H1 (cell line): ENCODE measurements at regions not wholly inside any gene's neighbourhood (a gene's known extent, or its start where the extent isn't known, plus 50 kb on each side); places are given as distances from the start of the nearest gene placed in this dataset.

Experiments
- CTCF ChIA-PET: fragments of 300-600 bp; sonication (Branson Sonifier 250); formaldehyde crosslinking; loops from one replicate; lab custom pipeline; 2021; ENCODE audit not compliant: partially characterized antibody; lab: Charles Lee
- POLR2A ChIA-PET: fragments of 300-600 bp; sonication (Branson Sonifier 250); formaldehyde crosslinking; loops from one replicate; lab custom pipeline; 2021; ENCODE audit warnings: inconsistent platforms; ENCODE audit not compliant: partially characterized antibody; lab: Charles Lee
- DNase-seq, 2 experiments: peaks; one replicate each; pipeline versions ENCODE4 v3.0.0 to v3.0.0-alpha.2; 2010 to 2022; ENCODE audit warnings: low spot score in 2 of 2, low read depth in 1 of 2, mixed read lengths in 1 of 2
- FAIRE-seq: peaks from 2 replicates; lab custom pipeline; 2011; peaks lifted over from hg19 to GRCh38; lab: Jason Lieb, UNC
- H2AFZ ChIP-seq: 2 replicates; pipeline ENCODE4 v1.8.1; 2012; ENCODE audit warnings: low read length, inconsistent platforms
- H2AK5ac ChIP-seq: 2 replicates; pipeline ENCODE4 v1.6.1; 2013; ENCODE audit warnings: low read depth, low read length
- H2BK120ac ChIP-seq: replicated peaks from 2 replicates; pipeline ENCODE3; 2013; ENCODE audit warnings: low read depth, low read length, inconsistent platforms
- H2BK12ac ChIP-seq: 2 replicates; pipeline ENCODE4 v1.6.1; 2013; ENCODE audit warnings: low read depth, low read length
- H2BK15ac ChIP-seq: 2 replicates; pipeline ENCODE4 v1.6.1; 2013; ENCODE audit warnings: low read length
- H2BK20ac ChIP-seq: 2 replicates; pipeline ENCODE4 v1.6.1; 2013; ENCODE audit warnings: low read length
- H2BK5ac ChIP-seq: 2 replicates; pipeline ENCODE4 v1.6.1; 2013; ENCODE audit warnings: low read depth, low read length
- H3K14ac ChIP-seq: 2 replicates; pipeline ENCODE4 v1.6.1; 2013; ENCODE audit warnings: inconsistent platforms; ENCODE audit not compliant: insufficient read length
- H3K18ac ChIP-seq: 2 replicates; pipeline ENCODE4 v1.6.1; 2013; ENCODE audit warnings: low read length; ENCODE audit errors: extremely low read depth
- H3K23ac ChIP-seq: 2 replicates; pipeline ENCODE4 v1.6.1; 2013; ENCODE audit warnings: inconsistent platforms; ENCODE audit not compliant: insufficient read length
- H3K23me2 ChIP-seq: 2 replicates; pipeline ENCODE4 v1.6.1; 2013; ENCODE audit warnings: low read depth, low read length
- H3K27ac ChIP-seq: 2 replicates; pipeline ENCODE4 v1.6.1; 2011; ENCODE audit warnings: low read depth, low read length, inconsistent platforms
- H3K27me3 ChIP-seq, 4 experiments: replicated peaks in 1 of 4; 1 replicate in 1 of 4; 2 replicates in 3 of 4; pipeline versions ENCODE4 v1.6.1 to v1.8.1; 2011 to 2013; ENCODE audit warnings: low read length in 3 of 4, mild to moderate bottlenecking in 3 of 4, inconsistent platforms in 2 of 4, mixed read lengths in 2 of 4, moderate library complexity in 1 of 4; ENCODE audit not compliant: control insufficient read depth in 3 of 4, insufficient read depth in 3 of 4; ENCODE audit errors: extremely low read depth in 1 of 4
- H3K36me3 ChIP-seq, 4 experiments: 2 replicates each; pipeline versions ENCODE4 v1.6.1 to v1.8.1; 2011 to 2013; ENCODE audit warnings: mild to moderate bottlenecking in 4 of 4, low read length in 3 of 4, moderate library complexity in 2 of 4, control low read depth in 1 of 4, inconsistent platforms in 1 of 4; ENCODE audit not compliant: insufficient read depth in 4 of 4, control insufficient read depth in 2 of 4
- H3K4ac ChIP-seq: replicated peaks from 2 replicates; pipeline ENCODE3; 2013; ENCODE audit warnings: low read length, low read depth, mixed read lengths, inconsistent platforms; ENCODE audit not compliant: insufficient read length
- H3K4me1 ChIP-seq, 4 experiments: replicated peaks in 1 of 4; 1 replicate in 1 of 4; 2 replicates in 3 of 4; pipeline versions ENCODE4 v1.6.1 to v1.8.1; 2011 to 2013; ENCODE audit warnings: low read length in 3 of 4, inconsistent platforms in 2 of 4, mixed read lengths in 1 of 4; ENCODE audit not compliant: insufficient read depth in 4 of 4, control insufficient read depth in 3 of 4
- H3K4me2 ChIP-seq, 2 experiments: 2 replicates each; pipeline versions ENCODE4 v1.6.1 to v1.8.1; 2011 to 2013; ENCODE audit warnings: low read depth in 2 of 2, low read length in 2 of 2, control low read depth in 1 of 2, inconsistent platforms in 1 of 2, mild to moderate bottlenecking in 1 of 2; ENCODE audit not compliant: insufficient read depth in 1 of 2
- H3K4me3 ChIP-seq, 4 experiments: fragments of 200-600, 300-600 bp in 1 of 4; sonication (generic), shearing (Covaris generic), sonication (Bioruptor Twin) in 1 of 4; 2 replicates each; pipeline versions ENCODE4 v1.5.1 to v1.8.1; 2011 to 2016; ENCODE audit warnings: low read length in 4 of 4, low read depth in 3 of 4, control low read depth in 2 of 4, inconsistent platforms in 2 of 4, mild to moderate bottlenecking in 2 of 4, mixed read lengths in 1 of 4, moderate library complexity in 1 of 4; ENCODE audit not compliant: insufficient read depth in 2 of 4; ENCODE audit errors: extremely low read depth in 1 of 4
- H3K56ac ChIP-seq: replicated peaks from 2 replicates; pipeline ENCODE3; 2013; ENCODE audit warnings: low read depth, mild to moderate bottlenecking, mixed read lengths, low read length, inconsistent platforms; ENCODE audit not compliant: insufficient read length
- H3K79me1 ChIP-seq: 2 replicates; pipeline ENCODE4 v1.6.1; 2013; ENCODE audit warnings: low read depth, low read length, control low read depth
- H3K79me2 ChIP-seq, 2 experiments: 2 replicates each; pipeline versions ENCODE4 v1.6.1 to v1.8.1; 2012 to 2013; ENCODE audit warnings: low read length in 2 of 2, mild to moderate bottlenecking in 2 of 2, inconsistent platforms in 1 of 2; ENCODE audit not compliant: insufficient read depth in 2 of 2, control insufficient read depth in 1 of 2
- H3K9ac ChIP-seq, 4 experiments: replicated peaks in 1 of 4; 1 replicate in 1 of 4; 2 replicates in 3 of 4; pipeline versions ENCODE4 v1.6.1 to v1.8.1; 2011 to 2013; ENCODE audit warnings: low read depth in 3 of 4, low read length in 3 of 4, control low read depth in 2 of 4, mild to moderate bottlenecking in 2 of 4, moderate library complexity in 2 of 4, inconsistent platforms in 1 of 4; ENCODE audit errors: extremely low read depth in 1 of 4
- H3K9me3 ChIP-seq, 2 experiments: 2 replicates each; pipeline versions ENCODE4 v1.6.1 to v1.8.1; 2012 to 2013; ENCODE audit warnings: mild to moderate bottlenecking in 2 of 2, moderate library complexity in 2 of 2, control low read depth in 1 of 2, inconsistent platforms in 1 of 2, low read depth in 1 of 2, low read length in 1 of 2, mixed read lengths in 1 of 2; ENCODE audit not compliant: insufficient read depth in 2 of 2
- H4K20me1 ChIP-seq, 2 experiments: replicated peaks in 1 of 2; 2 replicates each; pipeline versions ENCODE3 to v1.8.1; 2011 to 2013; ENCODE audit warnings: inconsistent platforms in 2 of 2, low read length in 2 of 2, mild to moderate bottlenecking in 1 of 2; ENCODE audit not compliant: insufficient read depth in 2 of 2, control insufficient read depth in 1 of 2
- H4K5ac ChIP-seq: 2 replicates; pipeline ENCODE4 v1.6.1; 2013; ENCODE audit warnings: low read length, low read depth, mixed read lengths, inconsistent platforms; ENCODE audit not compliant: insufficient read length
- H4K8ac ChIP-seq: 2 replicates; pipeline ENCODE4 v1.8.0; 2013; ENCODE audit warnings: mild to moderate bottlenecking, moderate library complexity, low read length, inconsistent platforms; ENCODE audit not compliant: insufficient read depth; ENCODE audit errors: extremely low read depth
- H4K91ac ChIP-seq: replicated peaks from 2 replicates; pipeline ENCODE3; 2013; ENCODE audit warnings: low read length, mixed read lengths, inconsistent platforms; ENCODE audit not compliant: insufficient read length
- ASH2L ChIP-seq: fragments of 200-600, 300-600 bp; sonication (generic); IDR thresholded peaks from one replicate; pipeline ENCODE4 v1.7.1; 2017; ENCODE audit warnings: low read length
- BRCA1 ChIP-seq: IDR thresholded peaks from 2 replicates; pipeline ENCODE4 v1.6.1; 2012; ENCODE audit warnings: low read depth, low read length, improper control_type of control experiment
- CEBPB ChIP-seq: IDR thresholded peaks from 2 replicates; pipeline ENCODE4 v1.6.1; 2012; ENCODE audit warnings: low read depth, low read length
- GTF2F1 ChIP-seq: IDR thresholded peaks from 2 replicates; pipeline ENCODE4 v1.6.1; 2012; ENCODE audit warnings: low read depth, low read length, improper control_type of control experiment, borderline replicate concordance
- KDM5A ChIP-seq: fragments of 200-600 bp; IDR thresholded peaks from 2 replicates; pipeline ENCODE4 v1.7.1; 2012; ENCODE audit warnings: mild to moderate bottlenecking, low read length, inconsistent platforms, mixed read lengths
- SIRT6 ChIP-seq: IDR thresholded peaks from one replicate; pipeline ENCODE4 v1.7.1; 2012; ENCODE audit warnings: low read length, inconsistent platforms
- TEAD4 ChIP-seq: IDR thresholded peaks from 2 replicates; pipeline ENCODE4 v1.6.1; 2012; ENCODE audit warnings: low read depth, low read length, inconsistent platforms, mixed read lengths
- whole genome bisulfite sequencing, 2 experiments: shearing (Covaris generic) in 1 of 2; methylation state at CpG; one replicate each; pipeline versions ENCODE4 v1.1.6 to v1.1.7; 2013 to 2015; ENCODE audit warnings: low lambda C conversion rate in 2 of 2, mixed read lengths in 2 of 2, inconsistent platforms in 1 of 2, low coverage in 1 of 2, missing lambda C conversion rate in 1 of 2; ENCODE audit not compliant: insufficient replicate concordance in 2 of 2, insufficient coverage in 1 of 2, insufficient read length in 1 of 2; ENCODE audit errors: extremely low coverage in 1 of 2, missing lambda C conversion rate in 1 of 2; 5-methylcytosine and 5-hydroxymethylcytosine counted together

DNA sequence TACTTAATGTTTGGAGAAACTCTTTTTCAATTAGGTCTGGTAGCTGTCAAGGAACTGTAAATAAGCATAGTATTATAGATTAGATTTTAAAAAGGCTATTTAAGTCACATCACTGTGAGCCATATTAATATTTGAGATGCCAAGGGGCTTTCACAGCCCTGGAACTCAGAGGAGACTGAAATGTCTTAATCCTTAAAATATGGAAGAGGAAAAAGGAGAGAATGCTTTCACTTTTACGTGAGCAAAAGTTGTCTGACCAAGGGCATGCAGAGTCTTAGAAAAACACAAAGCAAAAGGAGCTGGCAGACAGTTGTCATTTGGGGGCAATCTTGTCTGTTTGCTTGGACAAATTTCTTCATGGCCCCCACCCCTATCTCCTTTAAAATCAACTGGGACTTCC, 253.2 kb upstream of the IGFBP7 start:
- H3K27me3 ChIP-seq = no peaks in the 10 kb centered on the region
- H3K4me1 ChIP-seq = no peaks in the 10 kb centered on the region
- TF ChIP-seq GTF2F1 (no peak), CEBPB (no peak), SIRT6 (no peak), BRCA1 (no peak), KDM5A (no peak), TEAD4 (no peak), ASH2L (no peak)
- H3K23me2 ChIP-seq = no peaks in the 10 kb centered on the region; the same call in 1 of the 2 replicates
- H2BK15ac ChIP-seq = no peak overlapping the region
- no peak overlapping the region for H3K4ac ChIP-seq
- no peak overlapping the region for H3K4me3 ChIP-seq
- 86% methylated on average over 1 of the region's 1 CpG; no CpG with 5 or more reads in 1 of the 2 experiments for WGBS, 2 experiments
- H2BK120ac ChIP-seq = no peak overlapping the region
- H3K56ac ChIP-seq = no peak overlapping the region
- DNase-seq (no peak), FAIRE-seq (no peak)
- ChIA-PET POLR2A (no interaction called here), CTCF (interaction anchor here (0.6 kb wide), 1 partner anchor 161 kb away, joined by 3 read pairs; no protein-coding TSS in a partner anchor)
- no peaks in the 10 kb centered on the region; a peak in 1 of 8 replicates for H3K36me3 ChIP-seq
- no peak overlapping the region for H3K4me2 ChIP-seq
- H3K23ac ChIP-seq = no peak overlapping the region
- no peak overlapping the region for H4K8ac ChIP-seq
- no peaks in the 10 kb centered on the region for H3K79me1 ChIP-seq
- H3K9me3 ChIP-seq = 0 out of 4 replicates have a peak, but pooled peaks cover 0 to 5% of the 10 kb centered on the region in 2 experiments
- H2AK5ac ChIP-seq = no peak overlapping the region
- no peak overlapping the region for H2BK12ac ChIP-seq
- H3K79me2 ChIP-seq = no peaks in the 10 kb centered on the region
- no peak overlapping the region for H2BK20ac ChIP-seq
- H4K20me1 ChIP-seq = no peaks in the 10 kb centered on the region
- H4K91ac ChIP-seq = no peak overlapping the region
- H3K14ac ChIP-seq = no peak overlapping the region
- H2BK5ac ChIP-seq = no peak overlapping the region
- H2AFZ ChIP-seq = no peak overlapping the region
- H3K27ac ChIP-seq = no peak overlapping the region
- no peak overlapping the region for H4K5ac ChIP-seq
- no peak overlapping the region for H3K18ac ChIP-seq
- H3K9ac ChIP-seq = no peak overlapping the region
